ENCODE measurements at regions not wholly inside any gene's neighbourhood (a gene's known extent, or its start where the extent isn't known, plus 50 kb on each side); places are given as distances from the start of the nearest gene placed in this dataset.

- Histone ChIP-seq H3K27ac (ENCODE audit: control insufficient read depth, insufficient read depth) (no peak overlapping the region), H3K4me1 (ENCODE audit: control insufficient read depth, insufficient read depth, low read length) (no peaks in the 10 kb centered on the region), H3K79me2 (ENCODE audit: control insufficient read depth, insufficient read depth, low read length) (no peaks in the 10 kb centered on the region), H3K9ac (ENCODE audit: control insufficient read depth, insufficient read depth, low read length) (no peak overlapping the region), H3K4me2 (ENCODE audit: control insufficient read depth, insufficient read depth) (no peak overlapping the region), H3K4me3 (no peak overlapping the region), H2AFZ (ENCODE audit: control insufficient read depth, low read depth, low read length) (no peak overlapping the region), H3K9me3 (replicated peaks; ENCODE audit: control insufficient read depth, insufficient read depth, low read length) (no peaks in the 10 kb centered on the region), H3K36me3 (ENCODE audit: control insufficient read depth in 2 of 2, insufficient read depth in 2 of 2, low read length in 1 of 2) (no peaks in the 10 kb centered on the region), H4K20me1 (ENCODE audit: control insufficient read depth, insufficient read depth) (no peaks in the 10 kb centered on the region), H3K27me3 (replicated peaks in 1 of 2; ENCODE audit: control insufficient read depth in 2 of 2, insufficient read depth in 2 of 2, low read length in 1 of 2) (no peaks in the 10 kb centered on the region)
- SMC1A ChIA-PET (ENCODE audit: uncharacterized antibody, unreplicated experiment) = no interaction called here
- ATAC-seq (no peak), FAIRE-seq (no peak), DNase-seq (ENCODE audit: low read depth, low spot score) (no peak)
- intact Hi-C loops (cut with micrococcal nuclease; ENCODE audit: unreplicated experiment) (no loop called here), in situ Hi-C loops (cut with MboI) (no loop called here)
- no TSS peak for BruUV-seq (replicated peaks)
- RAD21 ChIA-PET (ENCODE audit: unreplicated experiment) = no interaction called here
- no peak for TF ChIP-seq ZZZ3 (IDR thresholded peaks at IDR 0.05; ENCODE audit: control insufficient read depth, insufficient read length, low read depth)
- CTCF ChIA-PET = no interaction called here
- POLR2A ChIA-PET = no interaction called here
- WGBS (ENCODE audit: insufficient coverage, insufficient replicate concordance, low lambda C conversion rate, missing lambda C conversion rate) = 6% methylated on average over 3 of the region's 3 CpGs
Observed at GRCh38 chr11:97895572-97895971, 1125.2 kb upstream of the CNTN5 start.

GRCh38 chr11:97902828-97903227, 1117.9 kb upstream of the CNTN5 start:
- ChIA-PET RAD21 (ENCODE audit: unreplicated experiment) (no interaction called here), POLR2A (no interaction called here), SMC1A (ENCODE audit: uncharacterized antibody, unreplicated experiment) (no interaction called here), CTCF (no interaction called here)
- Histone ChIP-seq H4K20me1 (ENCODE audit: control insufficient read depth, insufficient read depth) (no peaks in the 10 kb centered on the region), H3K36me3 (ENCODE audit: control insufficient read depth in 2 of 2, insufficient read depth in 2 of 2, low read length in 1 of 2) (no peaks in the 10 kb centered on the region), H3K4me3 (no peak overlapping the region), H3K4me2 (ENCODE audit: control insufficient read depth, insufficient read depth) (no peak overlapping the region), H3K9ac (ENCODE audit: control insufficient read depth, insufficient read depth, low read length) (no peak overlapping the region), H3K79me2 (ENCODE audit: control insufficient read depth, insufficient read depth, low read length) (no peaks in the 10 kb centered on the region), H3K27ac (ENCODE audit: control insufficient read depth, insufficient read depth) (no peak overlapping the region), H2AFZ (ENCODE audit: control insufficient read depth, low read depth, low read length) (no peak overlapping the region), H3K4me1 (ENCODE audit: control insufficient read depth, insufficient read depth, low read length) (no peaks in the 10 kb centered on the region), H3K9me3 (replicated peaks; ENCODE audit: control insufficient read depth, insufficient read depth, low read length) (no peaks in the 10 kb centered on the region), H3K27me3 (replicated peaks in 1 of 2; ENCODE audit: control insufficient read depth in 2 of 2, insufficient read depth in 2 of 2, low read length in 1 of 2) (no peaks in the 10 kb centered on the region)
- no peak for FAIRE-seq
- intact Hi-C loops (cut with micrococcal nuclease; ENCODE audit: unreplicated experiment) (no loop called here), in situ Hi-C loops (cut with MboI) (no loop called here)
- 75% methylated on average over 1 of the region's 1 CpG for WGBS (ENCODE audit: insufficient coverage, insufficient replicate concordance, low lambda C conversion rate, missing lambda C conversion rate)
- ATAC-seq = no peak
- DNase-seq (ENCODE audit: low read depth, low spot score) = no peak
- no TSS peak for BruUV-seq (replicated peaks)
- TF ChIP-seq ZSCAN29 (IDR thresholded peaks at IDR 0.05) (no peak), HSF1 (IDR thresholded peaks at IDR 0.05; ENCODE audit: low read depth, low read length) (no peak), SMC3 (IDR thresholded peaks at IDR 0.05; ENCODE audit: borderline replicate concordance, low read length) (no peak), DPF2 (IDR thresholded peaks at IDR 0.05) (no peak), SIN3A (IDR thresholded peaks at IDR 0.05; ENCODE audit: low read depth, low read length) (no peak), ZNF622 (IDR thresholded peaks at IDR 0.05) (no peak), ZBTB11 (CRISPR knock-in tag; IDR thresholded peaks at IDR 0.05) (no peak), JUND (IDR thresholded peaks at IDR 0.05; ENCODE audit: low read depth, low read length) (no peak)

Data from GM12878 (cell line).